NCI-H1417 (cell line): ENCODE measurements at regions not wholly inside any gene's neighbourhood (a gene's known extent, or its start where the extent isn't known, plus 50 kb on each side); places are given as distances from the start of the nearest gene placed in this dataset.

Experiments used
- DNase-seq, 3 experiments: peaks; one replicate each; lab custom pipeline; 2025; lab: John Stamatoyannopoulos, UW

DNA sequence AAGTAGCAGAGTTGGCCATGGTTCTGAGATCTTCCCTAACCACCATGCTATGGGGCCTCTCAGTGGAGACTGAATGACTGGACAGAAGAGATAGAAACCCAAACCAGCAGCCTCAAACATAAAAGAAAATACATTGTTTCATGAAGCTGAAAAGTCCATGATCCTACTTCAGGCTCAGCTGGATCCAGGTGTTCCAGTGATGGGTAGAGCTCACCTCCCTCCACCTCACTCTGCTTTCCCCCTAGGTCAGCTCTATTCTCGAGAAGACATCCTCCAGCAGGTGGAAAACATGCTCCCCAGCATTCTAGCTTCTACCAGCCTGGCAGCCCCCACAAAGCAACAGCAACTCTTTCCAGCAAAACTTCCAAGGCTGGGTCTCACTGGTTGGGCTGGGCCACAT, 132.1 kb downstream of the OAT start:
- no peak for DNase-seq

GRCh38 chr10:124285587-124286527, 132.9 kb downstream of the OAT start:
- DNase-seq = no peak

GRCh38 chr10:124283949-124284250, 134.8 kb downstream of the OAT start:
- no peak for DNase-seq

DNA sequence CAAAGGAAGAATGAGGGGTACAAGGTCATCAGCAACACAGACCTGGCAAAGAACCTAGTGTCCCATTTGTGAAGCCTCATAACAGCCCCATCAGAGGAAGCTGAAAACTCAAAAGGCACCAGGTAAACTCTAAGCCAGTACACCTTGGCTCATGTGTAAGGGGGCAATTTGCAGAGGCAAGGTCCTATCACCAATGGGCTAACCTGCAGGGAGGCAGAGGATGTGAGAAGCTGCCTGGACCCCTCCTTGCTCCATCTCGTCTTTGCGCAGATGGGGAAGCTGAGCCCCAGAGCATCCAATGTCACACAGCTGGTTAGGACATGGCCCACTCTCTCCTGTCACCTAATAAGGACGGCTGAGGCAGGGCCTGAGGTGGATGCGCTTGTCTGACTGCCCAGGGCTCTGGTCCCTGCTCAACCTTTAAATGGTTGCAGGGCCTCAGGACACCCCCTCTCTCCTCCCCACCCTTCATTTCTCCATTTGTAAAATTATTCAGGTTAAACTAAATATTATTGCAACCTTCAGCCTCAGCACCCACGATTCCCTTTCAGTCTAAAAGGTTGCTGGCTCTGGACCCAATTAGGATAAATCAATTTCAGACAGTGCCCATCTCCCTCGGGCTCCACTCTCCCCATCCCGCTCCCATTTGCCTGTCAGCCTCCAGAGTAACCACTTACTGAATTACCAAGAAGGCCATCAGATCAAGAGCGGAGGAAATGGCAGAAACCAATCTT, 135.3 kb downstream of the OAT start:
- DNase-seq = no peak

- no peak for DNase-seq
Observed at GRCh38 chr10:124282326-124282725, 136.4 kb downstream of the OAT start.

DNA sequence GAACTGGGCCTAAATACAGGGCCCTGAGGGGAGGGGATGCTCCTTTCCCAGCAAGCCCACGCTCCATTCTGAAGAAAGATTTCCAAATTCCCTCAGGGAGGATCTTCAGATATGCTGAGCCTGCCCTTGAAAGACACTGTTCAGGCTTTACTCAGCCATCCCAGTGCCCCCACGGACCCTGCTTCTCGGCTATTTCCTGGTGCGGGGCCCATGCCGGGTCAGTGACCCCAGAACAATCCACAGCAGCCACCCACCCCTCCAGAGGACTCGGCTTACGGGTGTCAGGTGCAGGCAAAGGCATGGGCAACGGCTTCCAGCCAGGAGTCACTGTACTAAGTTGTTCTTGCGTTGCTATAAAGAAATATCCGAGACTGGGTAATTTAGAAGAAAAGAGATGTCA, 137.1 kb downstream of the OAT start:
- DNase-seq = no peak

DNA sequence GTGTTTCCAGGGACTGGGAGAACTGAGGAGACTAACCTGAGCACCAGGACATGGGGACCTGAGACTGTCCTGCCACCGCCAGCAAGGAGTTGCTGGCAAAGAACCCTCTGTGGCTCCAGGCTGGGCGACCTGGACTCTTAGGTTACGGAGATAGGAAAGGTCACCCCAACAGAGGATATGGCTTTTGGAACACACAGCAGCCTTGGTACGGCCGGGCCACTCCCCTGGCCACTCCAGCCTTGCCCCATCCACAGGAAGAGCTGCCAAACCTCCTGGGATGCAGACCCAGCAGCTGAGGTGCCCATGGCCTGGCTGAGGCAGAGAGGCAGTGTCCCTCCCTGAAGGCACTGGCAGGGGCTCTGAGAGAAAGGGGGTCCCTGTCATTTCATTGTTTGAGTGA, 137.8 kb downstream of the OAT start:
- no peak for DNase-seq

DNA sequence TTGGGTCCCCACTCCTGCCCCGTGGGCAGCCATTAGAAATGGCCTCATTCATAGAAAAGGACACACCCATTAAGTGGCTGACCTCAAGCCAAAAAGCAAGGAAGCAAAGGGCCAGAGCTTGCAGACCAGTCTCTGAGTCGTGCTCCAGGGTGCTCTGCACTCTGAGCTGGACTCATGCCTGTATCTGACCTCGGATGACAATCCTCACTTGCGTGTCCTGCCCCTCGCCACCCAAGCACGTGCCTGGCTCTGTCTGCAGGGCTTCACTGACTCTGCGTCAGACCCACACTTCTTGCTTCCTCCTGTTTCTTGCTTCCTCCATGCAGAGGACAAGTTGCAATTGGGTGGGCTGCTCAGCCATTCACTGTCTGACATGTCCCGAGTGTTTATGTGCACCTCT, 138.8 kb downstream of the OAT start:
- DNase-seq = no peak

DNA sequence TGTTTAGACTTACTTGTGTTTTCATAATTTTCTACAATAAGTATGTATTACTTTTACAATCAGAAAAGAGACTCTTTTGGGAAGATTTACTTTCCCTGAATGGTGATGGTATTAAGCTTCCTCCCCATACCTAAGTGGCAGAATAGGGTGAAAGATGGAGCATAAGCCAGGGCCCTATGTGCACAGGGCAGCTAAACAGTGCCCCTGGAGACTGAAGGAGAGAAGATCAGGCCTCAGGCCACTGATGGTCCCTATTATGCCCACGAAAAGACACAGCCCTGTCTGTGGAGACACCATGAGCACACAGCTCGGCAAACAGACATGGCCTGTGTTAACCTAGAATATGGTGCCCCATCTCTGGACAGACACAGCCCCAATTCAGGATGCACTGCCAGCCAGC, 139.4 kb downstream of the OAT start:
- no peak for DNase-seq

DNA sequence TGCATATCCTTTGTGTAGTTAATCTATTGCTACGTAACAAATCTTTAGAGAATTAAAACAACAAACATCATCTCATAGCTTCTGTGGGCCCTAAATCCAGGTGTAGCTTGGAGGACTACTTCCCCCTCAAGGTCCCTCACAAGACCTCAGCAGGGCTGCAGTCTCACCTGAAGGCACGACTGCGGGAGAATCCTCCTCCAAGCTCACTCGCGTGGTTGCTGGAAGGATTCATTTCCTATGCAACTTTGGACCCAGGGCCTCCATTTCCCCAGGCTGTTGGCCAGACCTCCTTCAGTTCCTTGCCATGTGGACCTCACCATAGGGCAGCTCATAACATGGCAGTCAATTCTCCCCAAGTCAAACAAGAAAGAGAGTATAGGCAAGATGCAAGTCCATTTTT, 140.4 kb downstream of the OAT start:
- DNase-seq = no peak

DNA sequence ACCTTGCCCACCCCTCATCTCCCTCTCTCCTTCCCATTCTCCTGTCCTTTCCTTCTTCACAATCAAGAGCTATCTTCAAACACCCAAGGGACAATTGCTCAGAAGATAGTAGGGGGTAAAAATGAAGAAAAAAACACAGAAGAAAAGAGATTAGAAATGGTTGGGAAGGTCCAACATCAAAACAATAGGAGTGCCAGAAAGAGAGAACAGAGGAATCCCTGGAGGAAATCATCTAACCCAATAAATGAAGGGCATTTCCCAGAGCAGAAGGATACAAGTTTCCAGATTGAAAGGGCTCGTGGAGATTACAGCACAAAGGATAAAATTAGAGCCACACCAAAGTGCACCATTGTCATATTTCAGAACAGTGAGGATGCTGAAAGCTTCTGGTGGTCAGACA, 145.6 kb downstream of the OAT start:
- DNase-seq = no peak

DNA sequence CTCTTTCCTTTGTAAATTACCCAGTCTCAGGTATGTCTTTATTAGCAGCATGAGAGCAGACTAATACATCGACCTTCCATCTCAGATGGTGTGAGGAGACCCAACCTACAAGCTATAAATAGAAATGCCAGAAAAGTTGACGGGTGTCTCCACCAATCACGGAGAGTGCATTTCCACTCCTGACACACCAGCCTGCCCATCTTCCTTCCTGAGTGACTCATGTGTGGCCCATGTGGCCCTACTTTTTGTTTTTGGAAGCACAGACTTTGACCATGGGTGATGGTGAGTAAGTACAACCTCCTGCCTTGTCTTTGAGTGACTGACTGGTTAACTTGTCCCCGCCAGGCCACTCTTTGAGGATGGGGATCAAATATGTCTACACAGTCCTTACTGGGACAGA, 147.0 kb downstream of the OAT start:
- DNase-seq = no peak

- no peak for DNase-seq
Observed at GRCh38 chr10:124270530-124271327, 148.0 kb downstream of the OAT start.

DNA sequence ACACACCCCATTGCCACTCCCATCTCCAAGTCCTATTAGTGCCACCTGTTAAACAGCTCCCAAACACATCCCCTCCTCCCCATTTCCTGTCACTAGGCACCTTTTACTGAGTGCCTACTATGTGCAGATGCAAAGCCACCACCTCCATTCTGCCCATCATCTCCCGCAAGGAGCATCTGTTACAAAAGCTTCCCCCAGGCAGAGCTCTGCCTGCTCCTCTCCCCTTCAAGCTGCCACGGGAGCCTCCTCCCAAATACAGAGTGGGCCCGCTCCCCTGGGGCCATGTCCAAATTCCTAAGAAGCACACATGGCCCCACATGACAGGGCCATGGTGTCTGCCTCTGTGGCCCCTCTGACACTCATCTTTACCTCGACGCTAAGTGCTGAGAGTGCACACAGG, 149.7 kb downstream of the OAT start:
- DNase-seq = no peak

- DNase-seq = no peak
Observed at GRCh38 chr10:124267911-124268549, 150.7 kb downstream of the OAT start.

- no peak for DNase-seq
Observed at GRCh38 chr10:124267231-124267885, 151.4 kb downstream of the OAT start.

GRCh38 chr10:124266468-124267230, 152.1 kb downstream of the OAT start:
- DNase-seq = no peak

DNA sequence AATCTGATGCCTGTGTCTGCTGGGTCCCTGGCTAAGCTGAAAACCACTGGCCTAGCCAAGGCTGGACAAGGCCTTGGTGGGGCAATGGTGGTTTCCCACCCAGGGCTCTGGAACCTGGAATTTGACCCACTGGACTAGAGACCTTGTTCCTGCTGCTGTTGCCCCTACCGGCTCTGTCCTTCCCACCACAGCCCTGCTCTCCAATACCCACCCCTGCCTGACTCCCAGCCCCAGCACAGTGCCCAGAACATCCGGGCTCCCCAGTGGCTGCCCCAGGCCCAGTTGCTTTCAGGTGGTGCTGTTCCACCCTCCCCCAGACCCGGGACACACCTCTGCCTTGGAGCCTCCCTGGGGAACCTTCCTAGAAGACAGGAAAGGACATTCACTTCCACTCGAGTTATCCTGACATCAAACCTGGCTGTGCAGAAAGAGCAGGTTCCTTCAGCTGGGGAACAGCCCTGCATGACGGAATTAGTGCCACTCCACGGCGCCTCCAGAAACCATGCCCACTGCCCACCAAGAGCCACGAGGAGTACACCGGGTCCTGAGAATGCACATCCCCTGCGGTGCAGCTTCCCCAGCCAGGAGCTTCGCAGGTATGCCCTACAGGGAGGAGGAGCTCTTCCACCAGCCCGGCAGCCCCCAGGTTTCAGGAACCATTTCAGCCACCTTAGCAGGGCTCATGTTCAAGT, 152.8 kb downstream of the OAT start:
- no peak for DNase-seq

- DNase-seq = no peak
Observed at GRCh38 chr10:124265391-124265745, 153.4 kb downstream of the OAT start.

DNA sequence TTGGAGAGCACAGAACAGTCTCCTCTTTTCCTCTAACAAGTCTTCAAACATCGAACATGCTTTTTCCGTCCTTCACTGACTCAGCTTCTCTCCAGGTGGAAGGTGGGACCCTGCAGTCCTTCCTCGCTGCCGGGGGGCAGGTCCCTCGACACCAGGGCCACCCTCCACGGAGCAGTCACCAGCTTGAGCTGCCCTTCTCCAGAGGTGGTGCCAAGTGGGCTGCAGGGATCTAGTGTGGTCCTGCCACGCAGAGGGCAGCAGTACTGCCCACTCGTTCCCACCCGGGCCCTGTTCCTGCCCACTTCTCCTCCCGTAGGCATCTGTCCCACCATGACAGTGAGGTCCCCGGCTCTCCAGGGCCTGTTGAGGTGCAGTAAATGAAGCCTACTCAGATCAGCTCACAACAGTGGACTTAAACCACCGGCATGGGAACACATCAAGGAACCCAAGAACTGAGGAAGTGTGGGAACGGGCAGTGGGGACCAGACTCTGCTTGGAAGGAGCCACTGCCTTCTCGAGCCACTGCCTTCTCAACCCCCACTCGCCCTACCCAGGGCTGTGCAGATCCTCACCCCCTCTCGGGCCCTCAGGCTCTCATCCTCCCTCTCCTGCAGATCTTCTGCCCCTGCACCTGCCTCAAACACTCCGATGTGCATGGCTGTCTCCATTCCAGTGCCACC, 153.9 kb downstream of the OAT start:
- no peak for DNase-seq
